ENCODE measurements at regions not wholly inside any gene's neighbourhood (a gene's known extent, or its start where the extent isn't known, plus 50 kb on each side); places are given as distances from the start of the nearest gene placed in this dataset.

- TF ChIP-seq CTCF (IDR thresholded peaks at IDR 0.05; ENCODE audit: low read length): no peak
- TF ChIP-seq EZH2 (IDR thresholded peaks at IDR 0.05; ENCODE audit: borderline replicate concordance, low read length): no peak
Observed at GRCh38 chr11:116244889-116245288, 527.9 kb downstream of the BUD13 start.

Data from OCI-LY1 (cell line).